ENCODE measurements at regions not wholly inside any gene's neighbourhood (a gene's known extent, or its start where the extent isn't known, plus 50 kb on each side); places are given as distances from the start of the nearest gene placed in this dataset.
"Not testable (repeated sequence)": the region's sequence is repeated elsewhere in the genome, so short reads cannot be mapped to it uniquely, and the experiment has no call there.

DNA sequence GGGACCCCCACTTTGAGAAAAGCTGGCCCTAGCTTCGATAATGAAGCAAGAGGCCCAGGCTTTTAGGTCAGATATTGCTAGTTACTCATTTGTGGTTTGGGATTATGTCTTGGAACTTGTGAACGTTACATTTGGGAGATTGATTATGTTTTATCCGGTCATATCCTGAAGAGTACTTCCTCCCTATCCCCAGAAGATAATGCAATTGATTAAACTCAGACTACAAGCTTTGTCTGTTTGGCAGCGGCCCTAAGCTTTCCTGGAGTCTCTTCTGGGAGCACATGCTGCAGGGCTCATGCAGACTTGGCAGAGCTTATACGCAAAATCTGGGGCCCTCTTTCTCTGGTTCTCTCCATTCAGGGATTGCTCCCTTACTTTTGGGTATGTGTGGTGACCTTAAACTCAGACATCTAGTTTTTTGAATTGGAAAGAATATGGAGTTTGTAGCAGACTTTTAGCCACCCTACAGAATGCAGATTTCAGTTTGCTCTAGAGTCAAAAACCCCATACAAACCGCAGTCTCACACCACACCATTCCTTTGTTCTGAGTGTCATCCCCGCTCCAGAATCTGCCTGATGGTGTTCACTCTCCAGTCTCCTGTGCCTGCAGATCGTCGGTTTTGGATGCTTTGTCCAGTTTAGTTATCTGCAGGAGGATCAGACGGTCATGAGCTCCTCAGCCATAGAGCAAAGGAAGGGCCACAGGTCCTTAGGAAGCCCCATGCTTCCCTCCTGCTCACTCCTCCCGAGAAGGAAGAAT lies 449.5 kb upstream of the TRPC7 start:
- peak; percentile 28 for DNase-seq (ENCODE audit: low read depth, low spot score)
- TF ChIP-seq, protein P1, sequence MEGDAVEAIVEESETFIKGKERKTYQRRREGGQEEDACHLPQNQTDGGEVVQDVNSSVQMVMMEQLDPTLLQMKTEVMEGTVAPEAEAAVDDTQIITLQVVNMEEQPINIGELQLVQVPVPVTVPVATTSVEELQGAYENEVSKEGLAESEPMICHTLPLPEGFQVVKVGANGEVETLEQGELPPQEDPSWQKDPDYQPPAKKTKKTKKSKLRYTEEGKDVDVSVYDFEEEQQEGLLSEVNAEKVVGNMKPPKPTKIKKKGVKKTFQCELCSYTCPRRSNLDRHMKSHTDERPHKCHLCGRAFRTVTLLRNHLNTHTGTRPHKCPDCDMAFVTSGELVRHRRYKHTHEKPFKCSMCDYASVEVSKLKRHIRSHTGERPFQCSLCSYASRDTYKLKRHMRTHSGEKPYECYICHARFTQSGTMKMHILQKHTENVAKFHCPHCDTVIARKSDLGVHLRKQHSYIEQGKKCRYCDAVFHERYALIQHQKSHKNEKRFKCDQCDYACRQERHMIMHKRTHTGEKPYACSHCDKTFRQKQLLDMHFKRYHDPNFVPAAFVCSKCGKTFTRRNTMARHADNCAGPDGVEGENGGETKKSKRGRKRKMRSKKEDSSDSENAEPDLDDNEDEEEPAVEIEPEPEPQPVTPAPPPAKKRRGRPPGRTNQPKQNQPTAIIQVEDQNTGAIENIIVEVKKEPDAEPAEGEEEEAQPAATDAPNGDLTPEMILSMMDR (IDR thresholded peaks at IDR 0.05; ENCODE audit: low read depth, low read length) = no peak
- no peak overlapping the region for H3K4me3 ChIP-seq (ENCODE audit: low read depth, low read length)
- in situ Hi-C loops (cut with HindIII; ENCODE audit: low sequenced_read_pairs) = no loop called here

DNA sequence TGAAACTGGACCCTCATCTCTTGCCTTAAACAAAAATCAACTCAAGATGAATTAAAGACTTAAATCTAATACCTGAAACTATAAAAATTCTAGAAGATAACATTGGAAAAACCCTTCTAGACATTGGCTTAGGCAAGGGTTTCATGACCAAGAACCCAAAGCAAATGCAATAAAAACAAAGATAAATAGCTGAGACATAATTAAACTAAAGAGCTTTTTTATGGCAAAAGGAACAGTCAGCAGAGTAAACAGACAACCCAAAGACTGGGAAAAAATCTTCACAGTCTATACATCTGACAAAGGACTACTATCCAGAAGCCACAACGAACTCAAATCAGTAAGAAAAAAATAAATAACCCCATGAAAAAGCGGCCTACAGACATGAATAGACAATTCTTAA lies 446.9 kb upstream of the TRPC7 start:
- in situ Hi-C loops (cut with HindIII; ENCODE audit: low sequenced_read_pairs); H3K4me3 ChIP-seq (ENCODE audit: low read depth, low read length); DNase-seq (ENCODE audit: low read depth, low spot score): not testable (repeated sequence)

DNA sequence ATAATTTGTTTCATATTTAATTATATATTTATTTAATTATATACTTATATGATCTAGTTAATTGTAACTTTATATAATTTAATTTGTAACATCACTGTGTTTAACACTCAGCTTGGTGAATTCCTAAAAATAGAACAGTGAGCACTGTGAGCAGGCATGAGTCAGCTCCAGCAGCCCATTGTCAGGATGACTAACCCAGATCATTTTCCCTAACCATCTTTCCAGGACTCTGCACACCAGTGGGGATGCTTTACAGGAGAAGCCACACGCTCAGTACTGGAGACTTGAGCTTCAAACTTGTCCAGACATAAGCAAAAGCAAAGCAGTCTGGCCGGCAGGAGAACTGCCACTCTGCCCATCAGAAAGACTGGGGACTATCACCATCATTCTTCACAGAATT lies 446.2 kb upstream of the TRPC7 start:
- no peak overlapping the region for H3K4me3 ChIP-seq (ENCODE audit: low read depth, low read length)
- peak; percentile 87 for DNase-seq (ENCODE audit: low read depth, low spot score)
- TF ChIP-seq, protein P1 (IDR thresholded peaks at IDR 0.05; ENCODE audit: low read depth, low read length) = no peak
- in situ Hi-C loops (cut with HindIII; ENCODE audit: low sequenced_read_pairs) = no loop called here

DNA sequence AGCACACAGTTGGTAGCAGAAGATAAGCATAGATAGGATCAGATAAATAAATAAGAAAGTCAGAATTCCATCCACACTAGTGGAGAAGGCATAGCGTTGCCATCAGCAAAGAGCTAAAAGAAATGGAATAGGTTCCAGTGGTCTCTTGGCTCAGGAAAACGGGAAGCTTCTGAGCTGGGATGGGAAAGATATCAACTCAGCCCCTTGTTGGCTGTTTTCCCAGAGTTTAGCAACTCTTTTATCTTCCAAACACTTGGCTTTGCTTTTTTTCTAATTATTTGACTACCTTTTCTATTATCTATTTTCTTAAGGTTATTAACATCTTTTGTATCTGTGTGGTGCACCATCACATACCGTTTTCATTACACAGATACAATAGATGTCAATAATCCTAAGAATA lies 445.7 kb upstream of the TRPC7 start:
- TF ChIP-seq, protein P1 (IDR thresholded peaks at IDR 0.05; ENCODE audit: low read depth, low read length) = no peak
- in situ Hi-C loops (cut with HindIII; ENCODE audit: low sequenced_read_pairs) = no loop called here
- no peak overlapping the region for H3K4me3 ChIP-seq (ENCODE audit: low read depth, low read length)
- DNase-seq (ENCODE audit: low read depth, low spot score) = no peak

DNA sequence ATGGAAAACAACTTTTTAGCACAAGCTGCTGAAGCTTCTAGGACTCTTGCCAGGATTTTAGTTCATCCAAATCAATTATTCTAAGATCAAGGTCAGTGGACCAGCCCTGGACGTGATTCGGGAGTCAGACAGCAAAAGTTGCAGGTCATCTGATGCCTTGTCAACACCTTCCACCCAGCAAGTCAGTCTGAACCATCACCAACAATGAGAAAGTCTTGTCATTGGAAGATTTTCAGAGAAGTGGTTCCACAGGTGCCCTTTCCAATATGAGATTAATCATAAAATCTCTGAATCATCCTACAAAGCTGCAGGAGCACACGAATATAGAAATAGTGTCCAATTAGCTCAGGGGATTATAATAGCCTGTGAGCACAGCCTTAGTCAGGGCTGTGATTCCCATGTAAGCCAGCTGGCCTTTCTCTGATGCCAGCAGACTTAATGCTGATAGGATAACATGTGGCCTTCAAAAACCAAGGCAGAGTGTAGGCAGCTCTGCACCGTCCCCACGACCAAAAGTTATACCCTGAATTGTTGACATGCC lies 445.0 kb upstream of the TRPC7 start:
- DNase-seq (ENCODE audit: low read depth, low spot score) = peak; percentile 67
- H3K4me3 ChIP-seq (ENCODE audit: low read depth, low read length) = no peak overlapping the region
- in situ Hi-C loops (cut with HindIII; ENCODE audit: low sequenced_read_pairs) = no loop called here
- TF ChIP-seq, protein P1 (IDR thresholded peaks at IDR 0.05; ENCODE audit: low read depth, low read length) = no peak

DNA sequence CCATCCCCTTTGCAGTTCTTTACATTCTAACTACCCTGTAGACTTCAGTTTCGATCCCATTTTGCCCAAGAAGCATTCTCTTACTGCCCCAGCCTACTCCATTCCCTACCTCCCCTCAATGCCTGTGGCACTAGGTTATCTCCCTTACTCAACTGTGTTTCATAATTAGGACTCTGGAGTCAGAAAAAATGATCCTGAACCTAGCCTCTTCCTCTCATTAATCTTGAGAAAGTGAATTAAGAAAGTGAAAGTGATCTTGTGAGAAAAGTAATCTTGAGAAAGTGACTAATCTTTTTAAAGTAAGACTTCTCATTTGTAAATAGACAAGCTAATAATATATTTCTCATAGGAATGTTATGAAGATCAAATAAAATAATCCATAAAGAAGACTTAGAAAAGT lies 444.0 kb upstream of the TRPC7 start:
- in situ Hi-C loops (cut with HindIII; ENCODE audit: low sequenced_read_pairs) = no loop called here
- H3K4me3 ChIP-seq (ENCODE audit: low read depth, low read length) = no peak overlapping the region
- DNase-seq (ENCODE audit: low read depth, low spot score) = no peak
- TF ChIP-seq, protein P1 (IDR thresholded peaks at IDR 0.05; ENCODE audit: low read depth, low read length) = no peak

DNA sequence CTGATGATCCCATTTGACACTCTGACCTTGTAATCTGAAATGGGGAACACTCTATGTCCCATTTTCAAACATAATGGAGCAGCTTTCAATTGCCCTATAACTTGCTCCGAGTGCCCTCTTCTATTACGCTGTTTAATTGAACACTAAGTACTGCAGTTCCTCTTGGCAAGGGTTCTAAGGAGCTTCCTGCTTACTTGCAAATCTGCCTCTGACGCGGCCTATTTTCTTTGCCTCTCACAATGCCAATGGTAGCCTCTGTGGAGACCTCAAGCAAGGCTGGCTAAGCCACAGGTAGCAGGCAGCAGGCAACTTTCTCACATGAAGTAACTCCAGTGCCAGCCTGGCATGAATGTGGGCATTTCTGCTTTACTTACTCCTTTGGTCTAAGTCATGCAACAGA lies 443.4 kb upstream of the TRPC7 start:
- DNase-seq (ENCODE audit: low read depth, low spot score) = no peak
- no peak overlapping the region for H3K4me3 ChIP-seq (ENCODE audit: low read depth, low read length)
- in situ Hi-C loops (cut with HindIII; ENCODE audit: low sequenced_read_pairs) = no loop called here
- TF ChIP-seq, protein P1 (IDR thresholded peaks at IDR 0.05; ENCODE audit: low read depth, low read length) = no peak
